ENCODE measurements at regions not wholly inside any gene's neighbourhood (a gene's known extent, or its start where the extent isn't known, plus 50 kb on each side); places are given as distances from the start of the nearest gene placed in this dataset.

- H3K36me3 ChIP-seq (ENCODE audit: insufficient read depth, low read length), result no peaks in the 10 kb centered on the region
- no peak overlapping the region for H3K4me3 ChIP-seq (ENCODE audit: low read depth in 1 of 2, low read length in 2 of 2)
- H3K9ac ChIP-seq (ENCODE audit: low read length), result no peak overlapping the region
- no peaks in the 10 kb centered on the region for H3K27me3 ChIP-seq (ENCODE audit: control insufficient read depth in 1 of 2, insufficient read depth in 2 of 2, low read length in 2 of 2)
- H3K9me3 ChIP-seq (ENCODE audit: low read length), result peaks cover 5% of the 10 kb centered on the region
- no peak overlapping the region for H3K27ac ChIP-seq (ENCODE audit: low read depth, low read length)
- peaks cover 20% of the 10 kb centered on the region for H3K4me1 ChIP-seq (ENCODE audit: insufficient read depth, low read length)
Measured at GRCh38 chr3:101063401-101063800, 70.2 kb upstream of the ABI3BP start.

GRCh38 chr3:101061312-101061711, 68.1 kb upstream of the ABI3BP start:
- H3K9ac ChIP-seq (ENCODE audit: low read length), result no peak overlapping the region
- H3K4me3 ChIP-seq (ENCODE audit: low read depth in 1 of 2, low read length in 2 of 2), result no peak overlapping the region
- peaks cover 5% of the 10 kb centered on the region for H3K9me3 ChIP-seq (ENCODE audit: low read length)
- no peaks in the 10 kb centered on the region for H3K27me3 ChIP-seq (ENCODE audit: control insufficient read depth in 1 of 2, insufficient read depth in 2 of 2, low read length in 2 of 2)
- no peak overlapping the region for H3K27ac ChIP-seq (ENCODE audit: low read depth, low read length)
- H3K4me1 ChIP-seq (ENCODE audit: insufficient read depth, low read length), result peaks cover 13% of the 10 kb centered on the region
- H3K36me3 ChIP-seq (ENCODE audit: insufficient read depth, low read length), result no peaks in the 10 kb centered on the region

DNA sequence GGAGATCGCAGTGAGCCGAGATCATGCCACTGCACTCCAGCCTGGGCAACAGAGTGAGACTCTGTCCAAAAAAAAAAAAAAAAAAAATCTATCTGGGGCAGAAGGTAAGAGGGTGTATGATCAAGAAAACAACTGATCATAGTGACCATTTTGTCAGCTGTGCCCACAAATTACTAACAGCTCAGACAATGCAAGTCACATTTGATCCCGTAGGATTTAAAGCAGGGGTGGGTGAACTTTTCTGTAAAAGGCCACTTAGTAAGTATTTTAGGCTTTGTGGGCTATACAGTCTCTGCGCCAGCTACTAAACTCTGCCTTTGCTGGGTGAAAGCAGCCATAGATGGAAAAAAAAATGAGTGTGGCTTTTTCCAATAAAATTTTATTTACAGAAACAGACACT, 57.6 kb upstream of the ABI3BP start:
- Histone ChIP-seq H3K9ac (ENCODE audit: low read length) (no peak overlapping the region), H3K4me1 (ENCODE audit: insufficient read depth, low read length) (no peaks in the 10 kb centered on the region), H3K27me3 (ENCODE audit: control insufficient read depth in 1 of 2, insufficient read depth in 2 of 2, low read length in 2 of 2) (no peaks in the 10 kb centered on the region), H3K9me3 (ENCODE audit: low read length) (no peaks in the 10 kb centered on the region), H3K36me3 (ENCODE audit: insufficient read depth, low read length) (no peaks in the 10 kb centered on the region), H3K4me3 (ENCODE audit: low read depth in 1 of 2, low read length in 2 of 2) (no peak overlapping the region), H3K27ac (ENCODE audit: low read depth, low read length) (no peak overlapping the region)

- H3K27ac ChIP-seq (ENCODE audit: low read depth, low read length), result no peak overlapping the region
- H3K9me3 ChIP-seq (ENCODE audit: low read length), result no peaks in the 10 kb centered on the region
- H3K36me3 ChIP-seq (ENCODE audit: insufficient read depth, low read length), result no peaks in the 10 kb centered on the region
- H3K4me1 ChIP-seq (ENCODE audit: insufficient read depth, low read length), result no peaks in the 10 kb centered on the region
- no peak overlapping the region for H3K9ac ChIP-seq (ENCODE audit: low read length)
- no peaks in the 10 kb centered on the region for H3K27me3 ChIP-seq (ENCODE audit: control insufficient read depth in 1 of 2, insufficient read depth in 2 of 2, low read length in 2 of 2)
- H3K4me3 ChIP-seq (ENCODE audit: low read depth in 1 of 2, low read length in 2 of 2), result no peak overlapping the region
Measured at GRCh38 chr3:101050046-101050445, 56.8 kb upstream of the ABI3BP start.

DNA sequence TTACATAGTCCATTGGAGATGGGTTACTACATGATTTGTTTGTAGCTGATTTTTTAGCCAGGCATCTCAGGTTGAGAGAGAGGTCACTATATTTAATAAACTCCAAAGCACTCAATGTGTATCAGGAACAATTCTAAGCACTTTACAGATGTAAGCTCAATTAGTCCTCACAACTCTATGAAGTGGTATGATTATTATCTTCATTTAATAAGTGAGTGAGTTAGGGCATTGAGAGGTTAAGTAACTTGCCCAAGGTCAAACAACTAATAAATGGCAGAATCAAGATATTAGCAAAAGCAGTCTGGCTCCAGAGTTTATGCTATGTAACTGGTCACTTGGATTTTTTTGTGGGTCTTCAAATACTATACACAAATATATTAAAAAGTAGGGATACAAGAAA, 56.3 kb upstream of the ABI3BP start:
- no peak overlapping the region for H3K27ac ChIP-seq (ENCODE audit: low read depth, low read length)
- no peaks in the 10 kb centered on the region for H3K27me3 ChIP-seq (ENCODE audit: control insufficient read depth in 1 of 2, insufficient read depth in 2 of 2, low read length in 2 of 2)
- no peaks in the 10 kb centered on the region for H3K9me3 ChIP-seq (ENCODE audit: low read length)
- no peaks in the 10 kb centered on the region for H3K4me1 ChIP-seq (ENCODE audit: insufficient read depth, low read length)
- no peak overlapping the region for H3K4me3 ChIP-seq (ENCODE audit: low read depth in 1 of 2, low read length in 2 of 2)
- no peak overlapping the region for H3K9ac ChIP-seq (ENCODE audit: low read length)
- no peaks in the 10 kb centered on the region for H3K36me3 ChIP-seq (ENCODE audit: insufficient read depth, low read length)

- H3K4me1 ChIP-seq (ENCODE audit: insufficient read depth, low read length), result no peaks in the 10 kb centered on the region
- H3K27ac ChIP-seq (ENCODE audit: low read depth, low read length), result no peak overlapping the region
- H3K9ac ChIP-seq (ENCODE audit: low read length), result no peak overlapping the region
- H3K4me3 ChIP-seq (ENCODE audit: low read depth in 1 of 2, low read length in 2 of 2), result no peak overlapping the region
- H3K36me3 ChIP-seq (ENCODE audit: insufficient read depth, low read length), result no peaks in the 10 kb centered on the region
- no peaks in the 10 kb centered on the region for H3K27me3 ChIP-seq (ENCODE audit: control insufficient read depth in 1 of 2, insufficient read depth in 2 of 2, low read length in 2 of 2)
- no peaks in the 10 kb centered on the region for H3K9me3 ChIP-seq (ENCODE audit: low read length)
Measured at GRCh38 chr3:101043687-101044078, 50.5 kb upstream of the ABI3BP start.

DNA sequence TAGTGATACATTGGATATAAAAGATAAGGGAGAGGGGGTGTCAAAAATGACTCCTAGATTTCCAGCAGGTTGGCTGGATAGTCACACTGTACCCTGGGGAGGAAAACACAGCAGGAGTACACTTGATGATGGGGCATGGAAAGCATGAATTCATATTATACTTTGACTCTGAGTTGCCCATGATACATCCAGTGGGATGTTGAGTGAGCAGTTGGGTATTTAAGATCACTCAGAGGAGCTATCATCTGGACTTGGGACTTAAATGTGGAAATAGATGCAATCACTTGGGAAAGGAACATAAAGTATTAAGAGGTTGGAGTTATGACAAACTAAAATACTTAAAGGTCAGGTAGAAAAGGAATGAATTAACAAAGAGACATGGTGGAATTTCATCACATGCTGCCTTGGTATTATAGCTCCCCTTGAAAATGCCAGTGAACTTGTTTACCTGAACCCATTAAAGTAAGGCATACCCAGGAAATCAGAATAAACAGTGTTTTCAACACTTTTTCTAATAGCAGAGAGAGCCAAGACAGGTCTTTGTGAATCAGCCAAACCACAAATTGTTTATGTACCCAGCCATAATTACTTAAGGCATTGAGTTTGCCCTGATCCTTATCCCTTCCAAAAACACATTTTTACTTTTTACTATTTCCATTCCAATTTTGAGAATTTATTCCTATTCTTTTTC, 49.9 kb upstream of the ABI3BP start:
- no peak overlapping the region for H3K4me3 ChIP-seq (ENCODE audit: low read depth in 1 of 2, low read length in 2 of 2)
- no peaks in the 10 kb centered on the region for H3K36me3 ChIP-seq (ENCODE audit: insufficient read depth, low read length)
- no peaks in the 10 kb centered on the region for H3K9me3 ChIP-seq (ENCODE audit: low read length)
- H3K27me3 ChIP-seq (ENCODE audit: control insufficient read depth in 1 of 2, insufficient read depth in 2 of 2, low read length in 2 of 2), result no peaks in the 10 kb centered on the region
- no peaks in the 10 kb centered on the region for H3K4me1 ChIP-seq (ENCODE audit: insufficient read depth, low read length)
- no peak overlapping the region for H3K9ac ChIP-seq (ENCODE audit: low read length)
- no peak overlapping the region for H3K27ac ChIP-seq (ENCODE audit: low read depth, low read length)

Data from muscle layer of colon (tissue), 2 donors.